GM12875 (cell line): ENCODE measurements at regions not wholly inside any gene's neighbourhood (a gene's known extent, or its start where the extent isn't known, plus 50 kb on each side); places are given as distances from the start of the nearest gene placed in this dataset.
"Not testable (repeated sequence)": the region's sequence is repeated elsewhere in the genome, so short reads cannot be mapped to it uniquely, and the experiment has no call there.

Experiments used
- H3K4me3 ChIP-seq: one replicate; pipeline ENCODE4 v1.5.1; 2011; ENCODE audit warnings: low read depth, low read length, control low read depth
- CTCF ChIP-seq: IDR thresholded peaks from 2 replicates; pipeline ENCODE4 v1.5.1; 2011; ENCODE audit warnings: low read depth, mild to moderate bottlenecking, control low read depth, inconsistent platforms, low read length, moderate library complexity, borderline replicate concordance; ENCODE audit not compliant: insufficient read depth

GRCh38 chr7:86995052-86995725 is 64.3 kb downstream of the ELAPOR2 start:
- no peak overlapping the region for H3K4me3 ChIP-seq
- TF ChIP-seq CTCF: no peak

GRCh38 chr7:86991771-86992191 is 67.7 kb downstream of the ELAPOR2 start:
- no peak overlapping the region for H3K4me3 ChIP-seq
- no peak for TF ChIP-seq CTCF

- TF ChIP-seq CTCF: no peak
- H3K4me3 ChIP-seq: no peak overlapping the region
These were observed 68.2 kb downstream of the ELAPOR2 start for GRCh38 chr7:86991093-86991769.

GRCh38 chr7:86989407-86989806 is 70.0 kb downstream of the ELAPOR2 start:
- H3K4me3 ChIP-seq: no peak overlapping the region
- TF ChIP-seq CTCF: no peak

- H3K4me3 ChIP-seq: not testable (repeated sequence)
These were observed 71.6 kb downstream of the ELAPOR2 start for GRCh38 chr7:86987834-86988233.

GRCh38 chr7:86987358-86987757 is 72.1 kb downstream of the ELAPOR2 start:
- H3K4me3 ChIP-seq: not testable (repeated sequence)

GRCh38 chr7:86985342-86985741 is 74.1 kb downstream of the ELAPOR2 start:
- not testable (repeated sequence) for H3K4me3 ChIP-seq

- H3K4me3 ChIP-seq: not testable (repeated sequence)
These were observed 75.8 kb downstream of the ELAPOR2 start for GRCh38 chr7:86983654-86984053.

GRCh38 chr7:86981937-86982336 is 77.5 kb downstream of the ELAPOR2 start:
- H3K4me3 ChIP-seq: not testable (repeated sequence)

- H3K4me3 ChIP-seq: no peak overlapping the region
- TF ChIP-seq CTCF: no peak
These were observed 78.3 kb downstream of the ELAPOR2 start for GRCh38 chr7:86981127-86981526.
